Mesenchymal stem cell (in vitro differentiated cells and primary cell): ENCODE measurements at regions not wholly inside any gene's neighbourhood (a gene's known extent, or its start where the extent isn't known, plus 50 kb on each side); places are given as distances from the start of the nearest gene placed in this dataset.

Source experiments
- DNase-seq: peaks from one replicate; pipeline ENCODE4 v3.0.0-alpha.2; 2013
- H2AFZ ChIP-seq: one replicate; pipeline ENCODE4 v1.6.1; 2013; ENCODE audit warnings: low read depth, mild to moderate bottlenecking, control low read depth, inconsistent platforms, low read length, moderate library complexity
- H2AK5ac ChIP-seq: 2 replicates; pipeline ENCODE4 v1.6.1; 2013; ENCODE audit warnings: low read length, moderate library complexity, mild to moderate bottlenecking, inconsistent platforms; ENCODE audit not compliant: severe bottlenecking
- H2BK120ac ChIP-seq: one replicate; pipeline ENCODE4 v1.6.1; 2013; ENCODE audit warnings: low read depth, mild to moderate bottlenecking, inconsistent platforms, low read length, moderate library complexity
- H2BK12ac ChIP-seq, 2 experiments: one replicate each; pipeline ENCODE4 v1.6.1; 2013; ENCODE audit warnings: inconsistent platforms in 2 of 2, low read length in 2 of 2, mild to moderate bottlenecking in 2 of 2, moderate library complexity in 2 of 2, control low read depth in 1 of 2
- H2BK15ac ChIP-seq: one replicate; pipeline ENCODE4 v1.6.1; 2013; ENCODE audit warnings: mild to moderate bottlenecking, low read depth, inconsistent platforms; ENCODE audit not compliant: poor library complexity, severe bottlenecking
- H2BK5ac ChIP-seq: 2 replicates; pipeline ENCODE4 v1.6.1; 2013; ENCODE audit warnings: low read depth, mild to moderate bottlenecking, low read length, control low read depth, inconsistent platforms; ENCODE audit not compliant: poor library complexity, severe bottlenecking
- H3K14ac ChIP-seq, 2 experiments: one replicate each; pipeline ENCODE4 v1.6.1; 2013; ENCODE audit warnings: inconsistent platforms in 2 of 2, low read length in 2 of 2, control low read depth in 1 of 2, mild to moderate bottlenecking in 1 of 2, moderate library complexity in 1 of 2
- H3K18ac ChIP-seq, 2 experiments: one replicate each; pipeline ENCODE4 v1.6.1; 2013; ENCODE audit warnings: inconsistent platforms in 2 of 2, low read length in 2 of 2, control low read depth in 1 of 2, low read depth in 1 of 2, mild to moderate bottlenecking in 1 of 2
- H3K23ac ChIP-seq, 2 experiments: one replicate each; pipeline ENCODE4 v1.6.1; 2013; ENCODE audit warnings: inconsistent platforms in 2 of 2, low read length in 2 of 2, mild to moderate bottlenecking in 2 of 2, moderate library complexity in 2 of 2, control low read depth in 1 of 2
- H3K27ac ChIP-seq: 2 replicates; pipeline ENCODE4 v1.5.1; 2013; ENCODE audit warnings: mild to moderate bottlenecking, moderate library complexity, low read length, control low read depth, inconsistent platforms; ENCODE audit not compliant: poor library complexity, severe bottlenecking
- H3K27me3 ChIP-seq, 2 experiments: 2 replicates each; pipeline versions ENCODE4 v1.6.1 to v1.7.0; 2013; ENCODE audit warnings: low read length in 2 of 2, mild to moderate bottlenecking in 2 of 2, moderate library complexity in 2 of 2, control low read depth in 1 of 2, inconsistent platforms in 1 of 2; ENCODE audit not compliant: control insufficient read depth in 1 of 2, insufficient read depth in 1 of 2
- H3K36me3 ChIP-seq, 2 experiments: 2 replicates each; pipeline versions ENCODE4 v1.6.1 to v1.7.0; 2013; ENCODE audit warnings: low read length in 2 of 2, control low read depth in 1 of 2, inconsistent platforms in 1 of 2, low read depth in 1 of 2, mild to moderate bottlenecking in 1 of 2; ENCODE audit not compliant: insufficient read depth in 2 of 2, control insufficient read depth in 1 of 2
- H3K4ac ChIP-seq, 2 experiments: one replicate each; pipeline ENCODE4 v1.6.1; 2013; ENCODE audit warnings: inconsistent platforms in 2 of 2, low read length in 2 of 2, mild to moderate bottlenecking in 2 of 2, moderate library complexity in 2 of 2, control low read depth in 1 of 2, low read depth in 1 of 2
- H3K4me1 ChIP-seq: 2 replicates; pipeline ENCODE4 v1.6.1; 2013; ENCODE audit warnings: low read depth, low read length, control low read depth; ENCODE audit not compliant: control insufficient read depth, insufficient read depth
- H3K4me2 ChIP-seq: 2 replicates; pipeline ENCODE4 v1.6.1; 2013; ENCODE audit warnings: low read length, mild to moderate bottlenecking, inconsistent platforms; ENCODE audit not compliant: poor library complexity, severe bottlenecking
- H3K4me3 ChIP-seq, 2 experiments: 2 replicates each; pipeline versions ENCODE4 v1.5.1 to v1.7.0; 2013; ENCODE audit warnings: low read length in 2 of 2, mild to moderate bottlenecking in 2 of 2, control low read depth in 1 of 2, low read depth in 1 of 2; ENCODE audit not compliant: insufficient read depth in 1 of 2
- H3K79me1 ChIP-seq: replicated peaks from 2 replicates; pipeline ENCODE4 v1.6.1; 2013; ENCODE audit warnings: mild to moderate bottlenecking, control low read depth, low read length, inconsistent platforms; ENCODE audit not compliant: poor library complexity, severe bottlenecking
- H3K9ac ChIP-seq: 2 replicates; pipeline ENCODE4 v1.7.0; 2013; ENCODE audit warnings: mild to moderate bottlenecking, low read length, moderate library complexity
- H3K9me3 ChIP-seq: 2 replicates; pipeline ENCODE4 v1.7.0; 2013; ENCODE audit warnings: mild to moderate bottlenecking, low read length; ENCODE audit not compliant: control insufficient read depth
- H4K8ac ChIP-seq: one replicate; pipeline ENCODE4 v1.6.1; 2013; ENCODE audit warnings: inconsistent platforms, mild to moderate bottlenecking, low read length, moderate library complexity
- H4K91ac ChIP-seq: one replicate; pipeline ENCODE4 v1.6.1; 2013; ENCODE audit warnings: mild to moderate bottlenecking, low read length, inconsistent platforms
- WGBS: methylation state at CpG from one replicate; pipeline ENCODE4 v1.1.7; 2013; ENCODE audit warnings: mixed read lengths; 5-methylcytosine and 5-hydroxymethylcytosine counted together

GRCh38 chr2:18492721-18493120 is 67.7 kb downstream of the RDH14 start:
- Histone ChIP-seq H4K8ac (no peak overlapping the region), H3K4me3 (no peak overlapping the region), H2BK12ac (no peak overlapping the region), H3K36me3 (no peaks in the 10 kb centered on the region), H3K18ac (no peak overlapping the region), H3K27me3 (peaks cover 0 to 7% of the 10 kb centered on the region in 2 experiments), H3K23ac (no peak overlapping the region), H3K4me1 (no peaks in the 10 kb centered on the region), H2BK120ac (no peak overlapping the region), H2AK5ac (no peak overlapping the region), H3K4ac (no peak overlapping the region), H3K9me3 (no peaks in the 10 kb centered on the region), H3K9ac (no peak overlapping the region), H3K14ac (no peak overlapping the region), H2BK15ac (no peak overlapping the region), H3K4me2 (no peak overlapping the region), H2AFZ (no peak overlapping the region), H3K27ac (no peak overlapping the region), H2BK5ac (no peak overlapping the region), H3K79me1 (no peaks in the 10 kb centered on the region), H4K91ac (no peak overlapping the region)
- WGBS = no CpG with 5 or more reads among the region's 2 CpGs
- DNase-seq = no peak

- Histone ChIP-seq H2AFZ (no peak overlapping the region), H4K8ac (no peak overlapping the region), H4K91ac (no peak overlapping the region), H3K27ac (no peak overlapping the region), H3K79me1 (no peaks in the 10 kb centered on the region), H3K4me2 (no peak overlapping the region), H3K9ac (no peak overlapping the region), H2AK5ac (no peak overlapping the region), H3K4ac (no peak overlapping the region), H3K23ac (no peak overlapping the region), H3K14ac (no peak overlapping the region), H2BK12ac (no peak overlapping the region), H3K4me3 (no peak overlapping the region), H2BK5ac (no peak overlapping the region), H3K18ac (no peak overlapping the region), H3K27me3 (peaks cover 0 to 7% of the 10 kb centered on the region in 2 experiments), H3K9me3 (no peaks in the 10 kb centered on the region), H2BK15ac (no peak overlapping the region), H3K36me3 (no peaks in the 10 kb centered on the region), H2BK120ac (no peak overlapping the region), H3K4me1 (peaks cover 2% of the 10 kb centered on the region)
- DNase-seq = no peak
- WGBS = 95% methylated on average over 3 of the region's 3 CpGs
Measured at GRCh38 chr2:18491577-18491976, 68.9 kb downstream of the RDH14 start.

GRCh38 chr2:18490901-18491300 is 69.6 kb downstream of the RDH14 start:
- Histone ChIP-seq H3K4me1 (peaks cover 2% of the 10 kb centered on the region), H3K27me3 (peaks cover 0 to 7% of the 10 kb centered on the region in 2 experiments), H2BK120ac (no peak overlapping the region), H3K36me3 (no peaks in the 10 kb centered on the region), H2BK15ac (no peak overlapping the region), H2BK5ac (no peak overlapping the region), H3K4me3 (no peak overlapping the region), H3K4ac (no peak overlapping the region), H4K8ac (no peak overlapping the region), H3K9me3 (no peaks in the 10 kb centered on the region), H3K27ac (no peak overlapping the region), H3K9ac (no peak overlapping the region), H3K79me1 (no peaks in the 10 kb centered on the region), H2AFZ (no peak overlapping the region), H3K4me2 (no peak overlapping the region), H2AK5ac (no peak overlapping the region), H3K23ac (no peak overlapping the region), H3K18ac (no peak overlapping the region), H3K14ac (no peak overlapping the region), H4K91ac (no peak overlapping the region), H2BK12ac (no peak overlapping the region)
- WGBS = 86% methylated on average over 2 of the region's 2 CpGs
- DNase-seq = no peak

GRCh38 chr2:18487106-18487913 is 73.1 kb downstream of the RDH14 start:
- Histone ChIP-seq H3K4me2 (no peak overlapping the region), H4K91ac (no peak overlapping the region), H2BK5ac (no peak overlapping the region), H3K23ac (no peak overlapping the region), H2AFZ (no peak overlapping the region), H2AK5ac (peak overlapping the region; percentile 74), H3K9me3 (no peaks in the 10 kb centered on the region), H3K18ac (no peak overlapping the region), H4K8ac (no peak overlapping the region), H3K27me3 (peaks cover 0 to 6% of the 10 kb centered on the region in 2 experiments), H3K4me1 (peaks cover 5% of the 10 kb centered on the region), H2BK12ac (no peak overlapping the region), H3K27ac (peak overlapping the region; percentile 57), H3K36me3 (no peaks in the 10 kb centered on the region), H3K79me1 (no peaks in the 10 kb centered on the region), H2BK120ac (no peak overlapping the region), H3K14ac (no peak overlapping the region), H2BK15ac (no peak overlapping the region), H3K4me3 (no peak overlapping the region), H3K4ac (no peak overlapping the region), H3K9ac (no peak overlapping the region)
- WGBS = 73% methylated on average over 2 of the region's 2 CpGs
- DNase-seq = no peak
